ENCODE measurements at regions not wholly inside any gene's neighbourhood (a gene's known extent, or its start where the extent isn't known, plus 50 kb on each side); places are given as distances from the start of the nearest gene placed in this dataset.

- TF ChIP-seq GATA2 (IDR thresholded peaks at IDR 0.05; ENCODE audit: low read depth, low read length), result no peak
- TF ChIP-seq GATA3 (IDR thresholded peaks at IDR 0.05; ENCODE audit: low read depth, low read length), result no peak
Measured at GRCh38 chr2:156933645-156934225, 323.8 kb upstream of the GALNT5 start.
